Activated T-cell treated with anti-CD3 and anti-CD28 coated beads, Interleukin-2, amount 50 U/mL, for 1 hour (primary cell): ENCODE measurements at regions not wholly inside any gene's neighbourhood (a gene's known extent, or its start where the extent isn't known, plus 50 kb on each side); places are given as distances from the start of the nearest gene placed in this dataset.

ENCODE experiments used
- DNase-seq: peaks from one replicate; pipeline ENCODE4 v3.0.0-alpha.2; 2020

DNA sequence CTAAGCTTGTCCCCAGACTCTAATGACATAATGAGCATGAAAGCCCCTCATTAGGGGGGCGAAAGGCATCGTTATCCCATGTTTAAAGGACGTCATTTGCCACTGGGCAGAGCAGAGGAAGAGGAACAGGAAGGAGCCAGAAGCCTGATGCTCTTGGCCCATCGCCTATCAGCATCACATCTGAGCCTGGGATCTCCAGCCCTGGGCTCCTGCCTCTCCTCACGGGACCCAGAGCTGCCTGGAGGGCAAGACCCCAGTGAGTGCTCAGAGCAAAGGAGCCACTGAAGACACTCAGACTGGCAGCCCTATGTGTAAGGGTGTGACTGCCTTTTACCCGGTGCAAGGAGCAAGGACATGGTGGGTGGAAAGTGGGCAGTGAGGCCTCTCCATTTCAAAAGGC, 115.0 kb upstream of the ZNF507 start:
- DNase-seq: no peak

DNA sequence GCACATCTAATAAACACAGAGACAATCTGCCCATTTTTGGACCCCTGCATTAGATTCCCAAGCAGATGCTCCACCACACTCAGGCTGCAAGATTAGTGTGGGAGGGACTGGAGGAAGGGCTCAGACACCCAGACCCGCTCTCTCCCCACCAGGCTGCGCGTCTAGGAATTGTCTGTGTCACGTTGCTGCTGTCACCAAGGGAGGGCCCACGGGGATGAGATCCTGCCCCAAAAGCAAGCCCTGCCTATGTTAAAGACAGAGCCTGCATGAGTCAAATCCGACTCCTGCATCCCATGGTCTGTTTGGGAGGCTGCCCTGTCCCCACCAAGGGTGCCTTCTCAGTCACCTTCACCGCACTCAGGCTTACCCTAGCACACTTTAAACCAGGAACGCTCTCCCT, 114.4 kb upstream of the ZNF507 start:
- DNase-seq: no peak

DNA sequence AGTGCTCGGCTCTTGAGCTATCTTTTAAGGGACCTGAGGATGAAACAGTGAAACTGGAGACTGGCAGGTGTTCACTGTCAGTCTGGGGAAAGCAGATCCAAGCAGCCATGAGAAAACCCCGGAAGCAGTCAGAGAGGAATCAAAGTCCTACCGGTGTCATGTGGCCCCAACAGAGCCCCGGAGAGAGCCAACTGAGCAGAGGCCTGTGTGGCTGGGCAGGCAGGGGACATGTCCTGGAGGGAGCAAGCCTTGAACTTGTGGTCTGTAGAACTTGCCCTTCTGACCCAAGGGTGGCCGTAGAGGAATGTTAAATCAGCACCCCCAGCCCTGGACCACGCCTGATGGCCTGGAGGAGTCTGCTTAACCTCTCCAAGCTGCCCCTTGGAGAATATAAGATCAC, 113.7 kb upstream of the ZNF507 start:
- no peak for DNase-seq

DNA sequence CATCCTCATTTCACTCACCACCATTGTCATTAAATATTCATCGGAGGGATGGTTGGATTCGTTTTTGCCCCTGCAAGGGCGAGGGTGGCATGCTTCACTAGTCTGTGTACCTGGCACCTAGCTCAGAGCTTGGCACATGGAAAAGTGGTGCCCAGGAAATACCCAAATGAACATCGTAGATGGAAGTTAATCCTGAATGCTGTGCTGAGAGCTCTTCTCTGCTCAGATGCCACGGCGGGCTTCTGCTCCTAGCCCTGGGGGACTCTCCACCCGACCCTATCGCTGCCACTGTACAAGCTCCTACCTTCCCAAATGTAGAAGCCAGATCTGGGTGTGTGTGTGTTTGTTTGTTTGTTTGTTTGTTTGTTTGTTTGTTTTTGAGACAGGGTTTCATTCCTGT, 113.0 kb upstream of the ZNF507 start:
- no peak for DNase-seq

DNA sequence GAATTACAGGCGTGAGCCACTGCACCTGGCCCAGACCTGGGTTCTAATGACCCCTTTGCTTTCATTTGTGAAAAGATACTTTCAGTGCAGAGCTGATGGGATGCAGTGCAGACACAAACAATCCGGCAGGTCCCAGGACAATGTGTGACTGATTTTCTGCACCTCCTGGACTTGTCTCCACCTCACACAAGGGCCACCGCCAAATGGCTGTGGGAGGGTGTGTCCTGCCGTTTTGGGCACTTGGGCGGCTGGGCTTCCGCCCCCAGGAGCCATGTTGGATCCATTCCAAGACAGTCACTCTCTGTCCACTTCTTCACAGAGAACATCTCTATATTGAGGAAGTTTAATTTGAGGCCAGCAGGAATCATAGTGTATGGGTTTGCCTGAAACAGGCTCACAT, 112.3 kb upstream of the ZNF507 start:
- DNase-seq: no peak

DNA sequence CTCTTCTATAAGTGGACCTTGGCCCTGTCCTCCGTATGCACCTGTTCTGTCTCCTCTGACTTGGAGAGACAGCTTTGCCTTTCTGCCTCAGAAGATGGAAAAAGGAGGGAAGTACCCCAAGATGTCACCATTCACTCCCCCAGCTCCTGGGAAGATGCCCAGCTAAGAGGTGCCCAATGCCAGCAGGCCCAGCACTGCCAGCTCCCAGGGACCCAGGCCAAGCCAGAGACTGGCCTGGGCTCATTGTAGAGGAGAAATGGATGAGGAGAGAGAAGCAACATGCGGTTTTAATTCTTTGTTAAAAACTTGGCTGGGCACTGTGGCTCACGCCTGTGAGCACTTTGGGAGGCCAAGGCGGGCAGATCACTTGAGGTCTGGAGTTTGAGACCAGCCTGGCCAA, 111.5 kb upstream of the ZNF507 start:
- no peak for DNase-seq

DNA sequence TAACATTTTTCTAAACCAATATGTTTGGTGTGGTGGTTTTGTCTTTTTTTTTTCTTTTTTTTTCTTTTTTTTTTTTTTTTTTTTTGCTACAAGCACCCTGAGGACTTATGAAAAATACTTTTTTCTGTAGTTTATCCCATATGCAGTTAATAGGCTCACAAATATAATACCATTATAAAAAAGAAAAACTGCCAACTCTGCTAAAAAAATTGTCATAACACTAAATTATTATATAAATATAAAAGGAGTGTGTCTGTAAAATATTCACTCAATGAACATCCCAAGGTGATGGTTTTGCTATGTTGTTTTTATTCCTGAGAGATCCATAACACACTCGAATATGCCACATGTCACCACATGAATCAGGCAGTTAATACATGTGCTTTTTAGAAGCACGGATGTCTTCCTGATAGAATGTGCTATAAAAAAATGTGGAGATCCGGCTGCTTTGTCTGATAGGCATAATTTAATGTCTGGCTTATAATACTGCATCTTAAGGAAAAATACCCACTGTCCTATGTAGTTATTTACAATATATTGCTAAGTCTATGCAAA, 110.7 kb upstream of the ZNF507 start:
- DNase-seq: no peak

DNA sequence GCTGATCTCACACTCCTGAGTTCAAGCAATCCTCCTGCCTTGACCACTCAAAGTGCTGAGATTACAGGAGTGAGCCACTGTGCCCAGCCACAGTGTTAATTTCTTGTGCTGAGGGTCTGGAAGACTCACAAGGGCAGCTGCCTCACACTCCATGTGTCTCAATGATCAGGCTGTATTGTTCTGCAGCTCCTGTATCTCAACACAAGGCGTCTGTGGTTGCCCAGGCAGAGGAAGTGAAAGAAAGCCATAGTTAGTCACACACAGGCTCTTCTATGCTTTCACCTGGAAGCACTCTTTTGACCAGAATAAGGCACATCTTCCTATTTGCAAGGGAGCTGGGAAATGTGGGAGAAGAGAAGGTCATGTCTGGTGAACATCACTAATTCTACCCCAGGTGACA, 107.3 kb upstream of the ZNF507 start:
- DNase-seq: no peak

DNA sequence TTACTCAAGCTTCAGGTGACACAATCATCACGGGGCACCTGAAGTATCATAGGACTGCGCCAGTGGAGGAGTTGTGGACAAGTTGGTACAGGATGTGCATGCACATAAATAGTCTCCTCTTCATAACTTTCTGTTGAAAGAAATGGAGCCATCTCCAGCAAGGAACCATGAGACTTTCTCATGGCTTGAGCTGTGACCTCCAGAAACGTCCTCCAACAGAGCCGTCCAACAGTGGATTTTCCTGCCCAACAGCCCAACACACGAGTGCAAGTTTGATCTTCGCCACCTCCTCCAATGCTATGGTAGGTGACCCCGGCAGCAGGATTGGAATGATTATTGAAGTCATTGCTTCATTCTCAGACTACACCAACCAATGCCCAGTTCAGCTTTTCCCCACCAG, 105.1 kb upstream of the ZNF507 start:
- DNase-seq: no peak

DNA sequence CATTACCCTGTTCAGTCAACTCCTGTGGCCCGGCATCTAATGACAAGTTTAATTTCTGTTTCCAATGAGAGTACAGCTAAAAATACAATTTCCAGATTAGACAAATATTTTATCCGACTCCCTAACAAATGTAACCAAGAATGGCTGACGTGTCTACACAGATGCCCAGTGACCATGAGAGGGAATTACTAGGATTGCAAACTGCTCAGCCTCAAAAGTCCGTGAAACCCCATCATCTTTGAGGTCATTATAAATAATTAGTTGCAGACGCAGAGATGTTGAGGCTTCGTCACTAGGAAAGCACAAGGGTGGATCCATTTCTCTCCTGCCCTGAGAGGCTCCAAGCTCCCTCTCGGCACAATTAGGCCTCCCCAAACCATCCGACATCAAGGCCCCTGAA, 104.1 kb upstream of the ZNF507 start:
- DNase-seq: no peak

DNA sequence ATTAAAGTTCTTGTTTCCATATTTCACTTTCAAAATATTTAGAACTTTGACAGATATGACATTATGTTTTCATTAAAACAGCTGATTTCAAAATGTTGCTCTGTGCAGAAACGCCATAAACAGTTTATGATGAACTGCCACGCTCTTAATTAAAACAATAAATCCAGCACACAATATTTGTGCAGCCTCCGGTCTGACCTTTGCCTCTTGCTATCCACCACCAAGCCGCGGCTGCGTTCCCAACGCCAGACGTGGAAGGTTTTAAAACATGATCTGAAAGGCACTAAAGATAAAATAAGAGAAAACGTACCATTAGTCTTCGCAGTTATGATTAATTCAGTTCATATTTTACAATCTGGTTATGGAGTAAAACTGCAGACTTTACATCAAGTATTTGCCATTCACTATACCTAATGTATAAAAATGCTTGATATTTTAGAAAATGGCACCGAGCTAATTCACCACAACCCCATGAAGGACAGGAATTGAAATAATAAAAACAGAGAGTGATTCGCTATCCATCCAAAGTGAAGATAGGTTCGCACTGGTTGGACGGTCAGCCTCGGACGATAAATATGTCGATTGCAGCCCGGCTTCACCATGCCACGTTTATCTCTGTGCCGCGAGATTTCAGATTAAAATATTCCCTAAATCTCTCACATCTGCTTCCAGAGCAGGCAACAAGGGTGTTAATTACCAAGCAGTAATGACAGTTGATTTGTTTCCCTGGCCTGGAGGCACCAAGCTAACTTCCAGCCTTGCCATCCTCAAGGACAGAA, 103.3 kb upstream of the ZNF507 start:
- DNase-seq: no peak

DNA sequence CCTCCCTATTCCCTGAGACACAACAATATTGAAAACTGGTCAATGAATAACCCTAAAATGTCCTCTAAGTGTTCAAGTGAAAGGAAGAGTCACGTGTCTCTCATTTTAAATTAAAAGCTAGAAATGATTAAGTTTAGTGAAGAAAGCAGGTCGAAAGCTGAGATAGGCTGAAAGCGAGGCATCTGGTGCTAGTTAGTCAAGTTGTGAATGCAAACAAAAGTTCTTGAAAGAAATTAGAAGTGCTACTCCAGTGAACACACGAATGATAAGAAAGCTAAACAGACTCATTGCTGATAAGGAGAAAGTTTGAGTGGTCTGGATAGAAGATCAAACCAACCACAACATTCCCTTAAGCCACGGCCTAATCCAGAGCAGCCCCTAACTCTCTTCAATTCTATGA, 99.4 kb upstream of the ZNF507 start:
- no peak for DNase-seq

DNA sequence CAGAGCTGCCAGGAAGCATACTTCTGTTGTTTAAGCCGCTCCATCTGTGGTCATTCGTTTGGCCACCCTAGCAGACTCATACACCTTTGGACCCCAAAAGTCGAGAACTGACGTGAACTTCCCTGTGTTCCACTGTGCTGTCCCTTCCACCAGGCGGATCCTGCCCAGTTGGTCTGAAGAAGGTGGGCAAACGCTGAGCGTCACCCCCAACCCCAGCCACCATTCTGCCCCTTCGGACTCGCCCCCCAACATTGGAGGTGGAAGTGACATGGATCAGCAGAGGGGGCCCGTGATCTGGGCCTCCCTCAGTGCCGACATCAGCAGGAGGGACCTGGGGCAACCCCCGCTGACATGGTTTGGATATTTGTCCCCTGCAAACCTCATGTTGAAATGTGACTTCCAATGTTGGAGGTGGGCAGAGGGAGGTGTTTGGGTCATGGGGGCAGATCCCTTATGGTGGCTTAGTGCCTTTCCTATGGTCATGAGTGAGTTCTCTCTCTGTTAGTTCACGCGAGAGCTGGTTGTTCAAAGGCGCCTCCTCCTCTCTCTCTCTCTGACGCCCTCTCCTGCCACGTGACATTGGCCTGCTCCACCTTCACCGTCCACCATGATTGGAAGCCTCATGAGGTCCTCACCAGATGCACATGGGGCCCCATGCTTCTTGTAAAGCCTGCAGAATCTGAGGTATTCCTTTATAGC, 93.6 kb upstream of the ZNF507 start:
- DNase-seq: no peak

DNA sequence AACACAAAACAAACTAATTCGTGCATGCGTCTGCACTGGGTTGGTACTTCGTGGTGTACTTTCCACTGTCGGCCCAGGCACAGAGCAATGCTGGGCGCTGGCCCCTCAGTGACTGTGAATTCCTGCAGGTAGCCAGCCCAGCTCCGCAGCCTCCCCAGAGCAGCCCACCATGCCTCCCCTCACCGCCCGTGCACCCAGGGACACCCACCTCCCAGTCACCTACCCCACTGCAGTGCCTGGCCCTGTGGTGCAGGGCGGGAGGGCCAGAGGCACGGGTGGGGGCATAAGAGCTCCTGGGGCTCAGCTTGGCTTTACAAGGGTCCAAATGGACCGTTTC, 93.1 kb upstream of the ZNF507 start:
- no peak for DNase-seq

DNA sequence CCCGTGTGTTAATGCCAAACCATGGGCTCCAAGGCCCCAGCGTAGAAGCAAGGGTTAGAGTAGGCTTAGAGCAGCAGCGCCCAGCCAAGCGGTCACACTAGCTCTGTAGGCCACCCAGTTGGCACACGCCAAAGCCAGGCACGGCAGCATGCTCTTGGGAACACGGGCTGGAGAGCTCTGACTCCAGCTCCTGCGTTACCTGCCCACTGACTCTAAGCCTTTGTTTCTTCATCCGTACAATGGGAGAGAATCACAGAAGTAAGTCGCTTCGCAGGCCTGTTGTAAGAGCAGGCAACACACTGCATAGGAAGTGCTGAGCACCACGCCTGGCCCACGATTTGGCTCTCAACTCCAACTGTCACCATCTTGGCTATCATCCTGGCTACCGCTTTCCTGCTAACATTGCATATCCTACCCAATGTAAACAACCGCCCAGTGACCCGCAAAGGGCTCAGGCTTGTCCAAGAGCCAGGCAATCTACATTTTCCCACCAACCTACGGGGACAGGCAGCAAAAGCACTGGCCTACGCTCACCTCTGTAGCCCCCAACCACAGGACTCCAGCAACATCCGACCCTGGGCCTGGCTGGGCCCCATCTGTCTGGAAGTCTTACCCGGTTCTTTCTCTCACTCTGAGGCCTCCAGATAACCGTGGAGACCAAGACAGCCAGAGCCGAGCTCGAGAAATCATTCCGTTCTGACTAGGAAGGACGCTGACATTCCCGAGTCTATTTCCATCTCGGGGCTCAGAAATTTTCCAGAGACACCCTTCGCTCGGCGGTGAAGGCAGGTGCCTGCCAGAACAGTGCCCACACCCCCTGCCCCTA, 91.5 kb upstream of the ZNF507 start:
- no peak for DNase-seq

DNA sequence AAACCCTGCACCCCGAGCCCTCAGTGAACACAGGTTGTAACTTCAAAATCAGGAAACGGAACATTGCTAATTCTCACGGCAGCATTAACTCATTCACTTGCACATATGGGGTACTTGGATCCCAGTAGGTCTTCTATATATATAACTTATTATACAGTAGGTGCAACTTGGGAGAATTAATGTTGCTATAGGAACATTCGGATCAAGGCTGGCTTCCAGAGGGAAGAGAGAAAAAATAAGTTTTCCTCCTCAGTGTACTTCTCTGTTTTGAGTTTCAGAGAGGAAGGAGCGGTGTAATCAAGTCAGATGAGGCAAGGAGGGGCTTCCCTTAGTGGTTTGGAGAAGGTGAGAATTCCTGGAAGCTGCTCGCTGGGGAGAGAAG, 90.9 kb upstream of the ZNF507 start:
- DNase-seq: no peak

DNA sequence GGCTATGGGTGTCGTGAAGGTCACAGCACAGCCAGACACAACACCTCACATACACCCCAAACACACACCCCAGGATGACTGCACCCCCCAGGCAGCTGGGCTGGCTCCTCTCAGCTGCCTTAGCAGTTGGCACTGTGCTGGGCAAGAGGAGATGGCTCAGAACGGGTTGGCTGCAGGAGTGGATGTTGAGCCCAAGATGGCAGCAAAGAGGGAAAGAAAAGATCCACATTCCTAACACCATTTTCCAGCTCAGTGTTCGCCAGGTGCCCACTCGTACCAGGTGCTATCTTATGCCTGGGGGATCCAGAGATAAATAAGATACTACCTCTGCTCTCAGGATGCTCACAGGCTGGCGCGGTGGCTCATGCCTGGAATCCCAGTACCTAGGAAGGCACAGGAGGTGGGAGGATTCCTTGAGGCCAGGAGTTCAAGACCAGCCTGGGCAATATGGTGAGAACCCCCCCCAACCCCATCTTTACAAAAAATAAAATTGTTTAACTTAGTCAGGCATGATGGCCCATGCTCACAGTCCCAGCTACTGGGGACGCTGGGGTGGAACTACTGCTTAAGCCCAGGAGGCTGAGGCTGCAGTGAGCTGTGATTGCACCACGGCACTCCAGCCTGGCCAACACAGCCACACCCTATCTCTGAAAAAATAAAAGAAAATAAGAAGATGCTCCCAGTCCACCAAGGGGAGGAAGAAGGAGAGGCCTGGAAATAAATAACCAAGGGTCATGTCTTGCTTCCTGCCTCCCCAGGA, 89.7 kb upstream of the ZNF507 start:
- no peak for DNase-seq

DNA sequence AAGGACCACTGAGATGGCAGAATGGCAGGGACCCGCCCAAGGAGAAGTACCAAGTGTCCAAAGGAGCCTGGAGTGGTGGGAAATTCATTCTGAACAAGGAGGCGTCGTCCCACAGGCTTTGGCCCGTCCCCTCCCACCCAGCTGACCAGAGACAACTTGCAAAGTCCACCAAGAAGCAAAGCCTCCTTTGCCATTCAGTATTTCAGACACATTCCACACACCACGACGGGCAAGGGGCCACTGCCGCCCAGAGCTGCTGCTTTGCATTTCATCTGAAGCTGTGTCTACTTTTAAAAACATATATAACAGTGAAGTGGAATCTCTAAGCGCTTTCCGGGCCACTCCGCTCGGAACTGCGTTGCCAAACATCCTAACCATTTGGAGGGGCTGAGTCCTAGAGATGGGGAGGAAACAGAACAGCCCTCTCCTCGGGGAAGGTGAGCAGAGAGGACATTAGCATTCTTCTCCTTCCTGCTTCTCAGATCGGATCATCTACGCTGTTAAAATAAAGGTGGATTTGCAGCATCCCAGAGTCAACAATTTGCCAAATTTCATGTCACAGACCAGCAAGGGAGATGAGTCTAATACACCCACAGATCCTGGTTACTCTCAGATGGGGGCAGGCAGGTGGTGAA, 89.0 kb upstream of the ZNF507 start:
- no peak for DNase-seq

DNA sequence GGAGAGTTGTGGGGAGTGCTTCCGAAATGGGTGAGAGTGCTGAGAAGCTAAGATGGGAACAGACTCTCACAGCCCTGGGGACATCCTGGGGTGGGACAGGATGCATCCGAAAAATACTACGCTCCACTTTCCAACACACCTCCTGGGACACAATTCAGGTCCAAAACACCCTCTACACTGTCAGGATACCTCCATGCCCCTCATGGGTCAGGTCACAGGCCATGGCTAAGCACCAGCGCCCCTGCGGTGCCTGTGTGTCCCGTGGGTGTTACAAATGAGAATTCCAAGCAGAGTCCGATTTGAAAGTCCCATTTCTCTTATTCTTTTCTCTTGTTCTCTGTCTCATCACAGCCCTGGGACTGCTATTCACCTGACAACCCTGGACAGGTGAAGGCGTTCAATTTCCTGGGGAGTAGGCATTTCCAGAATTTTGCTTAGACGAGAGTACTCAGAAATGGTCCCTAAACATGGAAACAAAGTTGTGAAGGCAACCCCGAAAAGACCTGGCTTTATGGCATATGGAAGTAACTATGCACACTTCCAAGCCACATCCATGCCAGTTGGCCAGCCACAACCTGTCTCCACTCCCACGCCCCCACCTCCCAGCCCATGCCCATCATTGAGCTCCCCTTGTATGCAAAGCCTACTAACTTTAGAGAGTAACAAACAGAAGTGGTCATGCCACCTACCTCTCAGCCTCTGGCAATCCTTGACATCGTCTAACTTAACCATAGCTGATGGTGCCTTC, 87.9 kb upstream of the ZNF507 start:
- no peak for DNase-seq

DNA sequence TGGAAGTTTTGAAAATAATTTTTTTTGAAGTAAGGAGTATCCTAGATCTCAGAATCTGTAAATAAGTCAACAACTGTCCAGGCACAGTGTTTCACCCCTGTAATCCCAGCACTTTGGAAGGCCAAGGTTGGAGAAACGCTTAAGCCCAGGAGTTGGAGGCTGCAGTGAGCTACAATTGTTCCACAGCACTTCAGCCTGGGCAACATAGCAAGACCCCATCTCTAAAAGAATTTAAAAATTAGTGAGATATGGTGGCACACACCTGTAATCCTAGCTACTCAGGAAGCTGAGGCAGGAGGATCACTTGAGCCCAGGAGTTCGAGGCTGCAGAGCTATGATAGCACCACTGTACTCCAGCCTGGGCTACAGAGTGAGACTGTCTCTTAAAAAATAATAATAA, 87.2 kb upstream of the ZNF507 start:
- DNase-seq: no peak

DNA sequence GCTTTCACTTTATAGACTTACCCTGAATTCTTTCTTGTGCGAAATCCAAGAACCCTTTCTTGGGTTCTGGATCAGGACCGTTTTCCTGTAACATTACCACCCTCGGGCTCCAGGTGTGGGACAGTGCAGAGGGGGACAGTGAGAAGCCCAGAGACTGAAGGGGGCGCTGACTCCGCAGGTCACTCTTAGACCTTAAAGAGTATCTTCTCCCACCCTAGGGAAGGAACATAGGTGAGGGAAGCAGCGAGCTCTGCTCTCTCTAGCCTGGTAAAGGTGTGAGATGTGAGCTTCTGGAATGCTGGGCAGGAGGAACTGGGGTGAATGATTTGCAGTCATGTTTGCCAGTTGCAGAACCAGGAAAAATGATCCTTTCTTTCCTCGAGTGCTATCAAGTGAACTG, 80.8 kb upstream of the ZNF507 start:
- DNase-seq: no peak

DNA sequence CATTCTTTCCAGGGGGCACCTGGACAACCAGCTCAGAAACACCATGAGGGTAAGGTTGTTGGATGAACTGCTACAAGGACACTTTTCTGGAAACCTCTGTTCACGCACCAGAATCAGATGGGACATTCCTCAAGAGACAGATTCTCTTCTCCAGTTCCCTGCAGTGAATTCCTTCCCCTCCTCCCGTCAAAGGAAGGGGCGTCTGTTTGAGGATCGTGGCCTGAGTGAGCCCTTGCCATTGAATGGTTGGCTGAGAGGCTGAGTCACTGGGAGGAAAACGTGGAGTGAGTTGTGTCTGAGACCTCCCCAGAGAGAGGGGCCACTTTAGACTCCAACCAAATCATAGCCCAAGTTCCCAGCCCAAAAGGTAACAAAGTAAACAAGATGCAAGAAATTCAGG, 79.4 kb upstream of the ZNF507 start:
- DNase-seq: no peak
